ENCODE measurements at regions not wholly inside any gene's neighbourhood (a gene's known extent, or its start where the extent isn't known, plus 50 kb on each side); places are given as distances from the start of the nearest gene placed in this dataset.

DNA sequence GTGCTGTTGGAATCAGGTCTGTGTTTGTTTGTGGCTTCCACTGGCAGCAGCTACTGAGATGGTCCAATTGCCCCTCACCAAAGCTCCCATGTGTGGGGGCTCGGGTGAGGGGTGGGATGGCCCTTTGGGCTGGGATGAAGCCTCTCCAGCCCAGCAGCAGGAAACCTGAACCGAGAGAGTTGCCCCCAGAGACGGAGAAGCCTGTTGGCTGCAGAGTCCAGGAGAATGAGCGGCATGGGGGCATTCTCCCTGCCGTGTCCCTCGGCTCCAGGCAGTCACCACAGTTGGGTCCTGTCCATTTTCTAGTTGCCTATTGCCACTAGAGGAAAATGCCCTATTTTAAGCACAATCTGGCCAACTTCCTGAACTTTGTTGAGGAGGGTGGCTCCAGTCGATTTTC is 222.2 kb upstream of the PPP2R2D start:
- no peaks in the 10 kb centered on the region for H3K36me3 ChIP-seq (ENCODE audit: control insufficient read depth, insufficient read depth, low read length)
- TF ChIP-seq, protein P1, sequence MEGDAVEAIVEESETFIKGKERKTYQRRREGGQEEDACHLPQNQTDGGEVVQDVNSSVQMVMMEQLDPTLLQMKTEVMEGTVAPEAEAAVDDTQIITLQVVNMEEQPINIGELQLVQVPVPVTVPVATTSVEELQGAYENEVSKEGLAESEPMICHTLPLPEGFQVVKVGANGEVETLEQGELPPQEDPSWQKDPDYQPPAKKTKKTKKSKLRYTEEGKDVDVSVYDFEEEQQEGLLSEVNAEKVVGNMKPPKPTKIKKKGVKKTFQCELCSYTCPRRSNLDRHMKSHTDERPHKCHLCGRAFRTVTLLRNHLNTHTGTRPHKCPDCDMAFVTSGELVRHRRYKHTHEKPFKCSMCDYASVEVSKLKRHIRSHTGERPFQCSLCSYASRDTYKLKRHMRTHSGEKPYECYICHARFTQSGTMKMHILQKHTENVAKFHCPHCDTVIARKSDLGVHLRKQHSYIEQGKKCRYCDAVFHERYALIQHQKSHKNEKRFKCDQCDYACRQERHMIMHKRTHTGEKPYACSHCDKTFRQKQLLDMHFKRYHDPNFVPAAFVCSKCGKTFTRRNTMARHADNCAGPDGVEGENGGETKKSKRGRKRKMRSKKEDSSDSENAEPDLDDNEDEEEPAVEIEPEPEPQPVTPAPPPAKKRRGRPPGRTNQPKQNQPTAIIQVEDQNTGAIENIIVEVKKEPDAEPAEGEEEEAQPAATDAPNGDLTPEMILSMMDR (IDR thresholded peaks at IDR 0.05; ENCODE audit: insufficient read depth, low read length, severe bottlenecking) = no peak
- FAIRE-seq (no peak), DNase-seq (ENCODE audit: low read depth) (no peak)
- H3K27me3 ChIP-seq (ENCODE audit: control insufficient read depth, insufficient read depth, low read length) = no peaks in the 10 kb centered on the region
- H3K4me3 ChIP-seq (ENCODE audit: low read depth, low read length) = no peak overlapping the region

DNA sequence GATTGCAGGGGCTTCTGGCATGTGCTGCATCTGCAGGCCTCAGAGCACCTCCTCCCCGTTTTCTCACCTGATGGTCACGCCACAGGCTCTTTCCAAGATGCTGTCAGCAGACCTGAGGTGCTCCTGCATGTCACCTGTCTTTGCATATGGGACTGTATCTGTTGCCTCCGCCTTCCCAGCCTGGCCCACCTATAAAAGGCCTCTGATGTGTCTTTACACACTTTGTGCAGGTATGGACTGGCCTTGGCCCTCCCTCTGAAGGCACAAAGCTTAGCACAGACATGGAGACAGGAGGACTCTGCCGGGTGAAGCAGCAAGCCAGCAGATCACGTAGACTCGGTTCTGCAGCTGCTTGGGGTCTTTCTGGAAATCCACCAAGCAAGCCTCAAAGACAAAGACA is 220.9 kb upstream of the PPP2R2D start:
- FAIRE-seq = no peak
- no peak overlapping the region for H3K4me3 ChIP-seq (ENCODE audit: low read depth, low read length)
- no peak for DNase-seq (ENCODE audit: low read depth)
- TF ChIP-seq, protein P1 (IDR thresholded peaks at IDR 0.05; ENCODE audit: insufficient read depth, low read length, severe bottlenecking) = no peak
- H3K36me3 ChIP-seq (ENCODE audit: control insufficient read depth, insufficient read depth, low read length) = no peaks in the 10 kb centered on the region
- no peaks in the 10 kb centered on the region for H3K27me3 ChIP-seq (ENCODE audit: control insufficient read depth, insufficient read depth, low read length)

DNA sequence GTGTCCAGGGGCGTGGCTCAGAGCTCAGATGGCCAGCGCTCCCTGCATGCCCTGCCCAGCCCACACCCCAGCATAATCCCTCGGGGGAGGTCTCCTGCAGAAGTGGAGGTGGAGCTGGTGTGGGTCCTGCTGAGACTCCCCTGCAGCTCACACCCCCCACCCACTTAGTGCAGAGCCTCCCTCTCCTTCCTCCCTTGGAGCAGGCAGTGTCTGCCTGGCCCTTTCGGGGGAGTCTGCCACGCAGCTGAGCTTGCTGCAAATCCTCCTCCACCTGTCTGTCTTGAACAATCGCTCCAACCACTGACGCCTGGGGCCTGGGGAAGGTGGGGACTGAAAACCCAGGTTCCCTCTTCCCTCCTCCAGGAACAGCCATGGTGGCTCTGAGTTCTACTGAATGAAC is 219.7 kb upstream of the PPP2R2D start:
- H3K4me3 ChIP-seq (ENCODE audit: low read depth, low read length) = no peak overlapping the region
- no peaks in the 10 kb centered on the region for H3K36me3 ChIP-seq (ENCODE audit: control insufficient read depth, insufficient read depth, low read length)
- TF ChIP-seq, protein P1 (IDR thresholded peaks at IDR 0.05; ENCODE audit: insufficient read depth, low read length, severe bottlenecking) = no peak
- DNase-seq (ENCODE audit: low read depth) = no peak
- no peaks in the 10 kb centered on the region for H3K27me3 ChIP-seq (ENCODE audit: control insufficient read depth, insufficient read depth, low read length)
- FAIRE-seq = no peak

DNA sequence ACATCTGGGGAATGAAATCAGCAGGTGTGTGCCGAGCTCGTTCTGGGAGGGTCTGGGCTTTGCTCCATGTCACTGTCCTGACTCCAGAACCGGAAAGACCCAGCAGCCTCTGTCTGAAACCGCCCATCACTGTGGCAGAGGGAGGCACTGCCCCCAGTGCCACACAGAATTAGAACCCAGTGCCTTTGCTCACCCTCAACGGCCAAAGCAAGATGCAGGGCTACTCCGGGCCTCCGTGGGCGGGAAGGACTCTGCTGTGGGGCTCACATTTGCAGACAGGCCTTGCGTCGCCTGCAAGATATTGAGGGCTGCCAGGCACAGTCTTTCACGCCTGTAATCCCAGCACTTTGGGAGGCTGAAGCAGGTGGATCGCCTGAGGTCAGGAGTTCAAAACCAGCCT is 219.2 kb upstream of the PPP2R2D start:
- Histone ChIP-seq H3K27me3 (ENCODE audit: control insufficient read depth, insufficient read depth, low read length) (no peaks in the 10 kb centered on the region), H3K36me3 (ENCODE audit: control insufficient read depth, insufficient read depth, low read length) (no peaks in the 10 kb centered on the region), H3K4me3 (ENCODE audit: low read depth, low read length) (no peak overlapping the region)
- TF ChIP-seq, protein P1 (IDR thresholded peaks at IDR 0.05; ENCODE audit: insufficient read depth, low read length, severe bottlenecking) = no peak
- FAIRE-seq = no peak
- no peak for DNase-seq (ENCODE audit: low read depth)

GRCh38 chr10:131682271-131682962 is 218.4 kb upstream of the PPP2R2D start:
- DNase-seq (ENCODE audit: low read depth) (no peak), FAIRE-seq (no peak)
- no peak overlapping the region for H3K4me3 ChIP-seq (ENCODE audit: low read depth, low read length)
- TF ChIP-seq, protein P1 (IDR thresholded peaks at IDR 0.05; ENCODE audit: insufficient read depth, low read length, severe bottlenecking) = no peak
- H3K27me3 ChIP-seq (ENCODE audit: control insufficient read depth, insufficient read depth, low read length) = no peaks in the 10 kb centered on the region
- H3K36me3 ChIP-seq (ENCODE audit: control insufficient read depth, insufficient read depth, low read length) = no peaks in the 10 kb centered on the region

DNA sequence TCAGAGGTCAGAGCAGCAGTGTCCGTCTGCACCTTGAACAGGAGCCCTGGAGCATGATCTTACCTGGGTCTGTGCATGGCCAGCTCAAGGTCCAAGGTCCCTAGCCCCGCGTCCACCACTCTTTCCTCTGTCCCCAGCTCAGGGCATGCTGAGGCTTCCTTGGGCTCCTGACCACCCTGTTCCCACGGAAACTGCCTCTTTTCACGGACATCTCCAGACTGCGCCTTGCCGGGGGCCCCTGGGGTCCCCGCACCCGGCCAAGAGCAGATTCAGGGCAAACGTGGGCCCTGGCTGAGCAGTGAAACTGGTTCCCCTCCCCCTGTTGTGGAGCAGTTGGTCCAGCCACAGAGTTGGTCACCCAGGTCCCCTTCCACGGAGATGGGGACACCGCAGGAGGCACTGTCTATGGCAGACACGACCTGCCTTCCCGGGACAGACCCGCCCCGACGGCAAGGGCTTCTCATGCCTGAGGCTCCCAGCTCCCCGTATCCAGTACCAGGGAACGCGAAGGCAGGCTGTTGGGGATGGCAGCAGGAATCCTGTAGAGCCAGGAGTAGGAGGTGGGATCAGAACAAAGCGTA is 217.4 kb upstream of the PPP2R2D start:
- H3K27me3 ChIP-seq (ENCODE audit: control insufficient read depth, insufficient read depth, low read length) = no peaks in the 10 kb centered on the region
- no peak overlapping the region for H3K4me3 ChIP-seq (ENCODE audit: low read depth, low read length)
- FAIRE-seq (no peak), DNase-seq (ENCODE audit: low read depth) (no peak)
- TF ChIP-seq, protein P1 (IDR thresholded peaks at IDR 0.05; ENCODE audit: insufficient read depth, low read length, severe bottlenecking) = no peak
- no peaks in the 10 kb centered on the region for H3K36me3 ChIP-seq (ENCODE audit: control insufficient read depth, insufficient read depth, low read length)

Measured in bronchial epithelial cell (primary cell).